HCT116 (cell line): ENCODE measurements at regions not wholly inside any gene's neighbourhood (a gene's known extent, or its start where the extent isn't known, plus 50 kb on each side); places are given as distances from the start of the nearest gene placed in this dataset.

Source experiments
- EGR1 ChIP-seq: IDR thresholded peaks from 2 replicates; pipeline ENCODE4 v1.6.1; 2012; ENCODE audit warnings: low read depth
- ELF1 ChIP-seq: IDR thresholded peaks from 2 replicates; pipeline ENCODE4 v1.6.1; 2012; ENCODE audit warnings: low read depth, borderline replicate concordance
- EZH2 ChIP-seq: fragments of 200-600 bp; sonication (generic); IDR thresholded peaks from 2 replicates; pipeline ENCODE4 v1.6.1; 2017; ENCODE audit warnings: antibody characterized with exemption, mixed run types
- JUND ChIP-seq: IDR thresholded peaks from 2 replicates; pipeline ENCODE4 v1.6.1; 2012
- RAD21 ChIP-seq: IDR thresholded peaks from 2 replicates; pipeline ENCODE4 v1.6.1; 2012; ENCODE audit warnings: low read depth, mild to moderate bottlenecking
- TCF7L2 ChIP-seq: IDR thresholded peaks from 2 replicates; pipeline ENCODE4 v1.7.0; 2011; ENCODE audit warnings: borderline replicate concordance, inconsistent platforms; ENCODE audit not compliant: insufficient read depth, insufficient read length; ENCODE audit errors: extremely low read depth
- TF ChIP-seq, protein P1 (sequence below), 3 experiments: fragments of 200-600 bp in 1 of 3; sonication (generic) in 1 of 3; IDR thresholded peaks in 2 of 3; conservative IDR thresholded peaks in 1 of 3; 2 replicates each; pipeline ENCODE4 v1.5.1; 2012 to 2017; ENCODE audit warnings: low read depth in 2 of 3, low read length in 2 of 3, antibody characterized with exemption in 1 of 3, borderline replicate concordance in 1 of 3, control low read depth in 1 of 3, mild to moderate bottlenecking in 1 of 3, mixed read lengths in 1 of 3, mixed run types in 1 of 3, moderate library complexity in 1 of 3; ENCODE audit not compliant: insufficient read depth in 1 of 3
- TF ChIP-seq, protein P2 (sequence below): IDR thresholded peaks from 2 replicates; pipeline ENCODE4 v1.6.1; 2011; ENCODE audit warnings: mild to moderate bottlenecking, low read length, moderate library complexity; ENCODE audit not compliant: insufficient replicate concordance; ENCODE audit errors: extremely low read depth

DNA sequence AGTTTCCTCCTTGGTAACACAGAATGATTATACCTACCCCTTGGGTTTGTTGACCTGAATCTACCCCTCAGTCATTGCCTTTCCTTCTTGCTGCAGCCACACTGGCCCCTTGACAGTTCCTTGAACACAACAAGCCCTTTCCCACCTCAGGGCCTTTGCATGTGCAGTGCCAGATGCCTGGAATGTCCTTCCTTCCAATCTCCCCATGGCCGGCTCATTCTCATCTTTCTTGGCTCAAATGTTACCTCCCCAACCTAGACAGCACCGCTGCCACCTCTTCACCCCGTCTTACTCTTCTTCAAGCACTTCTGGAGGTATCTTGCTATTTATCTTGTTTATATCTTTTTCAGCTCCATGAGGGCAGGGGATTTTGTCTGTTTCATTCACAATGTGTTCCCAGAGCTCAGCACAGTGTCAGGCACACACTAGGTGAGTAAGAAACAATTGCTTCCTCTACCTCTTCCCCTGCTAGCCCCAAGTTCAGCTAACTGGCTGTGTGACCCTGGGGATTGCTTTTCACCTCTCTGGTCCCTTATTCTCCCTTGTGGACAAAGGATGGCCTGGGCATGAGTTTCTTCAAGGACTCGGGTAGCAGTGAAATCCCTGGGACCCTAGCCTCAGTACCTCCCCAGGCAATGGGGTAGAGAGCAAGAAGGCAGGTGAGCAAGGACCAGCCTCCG is 121.5 kb downstream of the CEBPB start (continued):
- TF ChIP-seq, protein P1, sequence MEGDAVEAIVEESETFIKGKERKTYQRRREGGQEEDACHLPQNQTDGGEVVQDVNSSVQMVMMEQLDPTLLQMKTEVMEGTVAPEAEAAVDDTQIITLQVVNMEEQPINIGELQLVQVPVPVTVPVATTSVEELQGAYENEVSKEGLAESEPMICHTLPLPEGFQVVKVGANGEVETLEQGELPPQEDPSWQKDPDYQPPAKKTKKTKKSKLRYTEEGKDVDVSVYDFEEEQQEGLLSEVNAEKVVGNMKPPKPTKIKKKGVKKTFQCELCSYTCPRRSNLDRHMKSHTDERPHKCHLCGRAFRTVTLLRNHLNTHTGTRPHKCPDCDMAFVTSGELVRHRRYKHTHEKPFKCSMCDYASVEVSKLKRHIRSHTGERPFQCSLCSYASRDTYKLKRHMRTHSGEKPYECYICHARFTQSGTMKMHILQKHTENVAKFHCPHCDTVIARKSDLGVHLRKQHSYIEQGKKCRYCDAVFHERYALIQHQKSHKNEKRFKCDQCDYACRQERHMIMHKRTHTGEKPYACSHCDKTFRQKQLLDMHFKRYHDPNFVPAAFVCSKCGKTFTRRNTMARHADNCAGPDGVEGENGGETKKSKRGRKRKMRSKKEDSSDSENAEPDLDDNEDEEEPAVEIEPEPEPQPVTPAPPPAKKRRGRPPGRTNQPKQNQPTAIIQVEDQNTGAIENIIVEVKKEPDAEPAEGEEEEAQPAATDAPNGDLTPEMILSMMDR (IDR thresholded peaks at IDR 0.05 in 2 of 3, conservative IDR thresholded peaks at IDR 0.05 in 1 of 3; ENCODE audit: borderline replicate concordance in 1 of 3, insufficient read depth in 1 of 3, low read depth in 2 of 3, low read length in 2 of 3), result no peak
- TF ChIP-seq RAD21, result no peak
- TF ChIP-seq ELF1, result no peak
- TF ChIP-seq, protein P2, sequence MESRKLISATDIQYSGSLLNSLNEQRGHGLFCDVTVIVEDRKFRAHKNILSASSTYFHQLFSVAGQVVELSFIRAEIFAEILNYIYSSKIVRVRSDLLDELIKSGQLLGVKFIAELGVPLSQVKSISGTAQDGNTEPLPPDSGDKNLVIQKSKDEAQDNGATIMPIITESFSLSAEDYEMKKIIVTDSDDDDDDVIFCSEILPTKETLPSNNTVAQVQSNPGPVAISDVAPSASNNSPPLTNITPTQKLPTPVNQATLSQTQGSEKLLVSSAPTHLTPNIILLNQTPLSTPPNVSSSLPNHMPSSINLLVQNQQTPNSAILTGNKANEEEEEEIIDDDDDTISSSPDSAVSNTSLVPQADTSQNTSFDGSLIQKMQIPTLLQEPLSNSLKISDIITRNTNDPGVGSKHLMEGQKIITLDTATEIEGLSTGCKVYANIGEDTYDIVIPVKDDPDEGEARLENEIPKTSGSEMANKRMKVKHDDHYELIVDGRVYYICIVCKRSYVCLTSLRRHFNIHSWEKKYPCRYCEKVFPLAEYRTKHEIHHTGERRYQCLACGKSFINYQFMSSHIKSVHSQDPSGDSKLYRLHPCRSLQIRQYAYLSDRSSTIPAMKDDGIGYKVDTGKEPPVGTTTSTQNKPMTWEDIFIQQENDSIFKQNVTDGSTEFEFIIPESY, result no peak
- no peak for TF ChIP-seq EZH2
- no peak for TF ChIP-seq EGR1
- no peak for TF ChIP-seq TCF7L2
- no peak for TF ChIP-seq JUND
